ENCODE measurements at regions not wholly inside any gene's neighbourhood (a gene's known extent, or its start where the extent isn't known, plus 50 kb on each side); places are given as distances from the start of the nearest gene placed in this dataset.

GRCh38 chr4:4625488-4625887 is 83.6 kb upstream of the STX18 start:
- FAIRE-seq = no peak

- FAIRE-seq = no peak
Measured at GRCh38 chr4:4624276-4624897, 82.5 kb upstream of the STX18 start.

GRCh38 chr4:4619821-4620220 is 78.0 kb upstream of the STX18 start:
- FAIRE-seq = no peak

- no peak for FAIRE-seq
Measured at GRCh38 chr4:4618847-4619246, 77.0 kb upstream of the STX18 start.

GRCh38 chr4:4614925-4615678 is 73.3 kb upstream of the STX18 start:
- no peak for FAIRE-seq

- no peak for FAIRE-seq
Measured at GRCh38 chr4:4613641-4614286, 71.9 kb upstream of the STX18 start.

- no peak for FAIRE-seq
Measured at GRCh38 chr4:4613126-4613465, 71.2 kb upstream of the STX18 start.

GRCh38 chr4:4610672-4611071 is 68.8 kb upstream of the STX18 start:
- no peak for FAIRE-seq

GRCh38 chr4:4609622-4610334 is 67.9 kb upstream of the STX18 start:
- no peak for FAIRE-seq

- no peak for FAIRE-seq
Measured at GRCh38 chr4:4608214-4608537, 66.3 kb upstream of the STX18 start.

- FAIRE-seq = no peak
Measured at GRCh38 chr4:4607336-4608213, 65.7 kb upstream of the STX18 start.

GRCh38 chr4:4606321-4606720 is 64.5 kb upstream of the STX18 start:
- FAIRE-seq = no peak

- no peak for FAIRE-seq
Measured at GRCh38 chr4:4605849-4606248, 64.0 kb upstream of the STX18 start.

- no peak for FAIRE-seq
Measured at GRCh38 chr4:4603592-4603991, 61.7 kb upstream of the STX18 start.

- FAIRE-seq = no peak
Measured at GRCh38 chr4:4603067-4603466, 61.2 kb upstream of the STX18 start.

- no peak for FAIRE-seq
Measured at GRCh38 chr4:4602468-4602867, 60.6 kb upstream of the STX18 start.

GRCh38 chr4:4601803-4602369 is 60.0 kb upstream of the STX18 start:
- no peak for FAIRE-seq

GRCh38 chr4:4599481-4600275 is 57.8 kb upstream of the STX18 start:
- FAIRE-seq = no peak

GRCh38 chr4:4598851-4599411 is 57.1 kb upstream of the STX18 start:
- FAIRE-seq = no peak

- no peak for FAIRE-seq
Measured at GRCh38 chr4:4596720-4597119, 54.9 kb upstream of the STX18 start.

- FAIRE-seq = no peak
Measured at GRCh38 chr4:4595252-4595651, 53.4 kb upstream of the STX18 start.
